ENCODE measurements at regions not wholly inside any gene's neighbourhood (a gene's known extent, or its start where the extent isn't known, plus 50 kb on each side); places are given as distances from the start of the nearest gene placed in this dataset.

DNA sequence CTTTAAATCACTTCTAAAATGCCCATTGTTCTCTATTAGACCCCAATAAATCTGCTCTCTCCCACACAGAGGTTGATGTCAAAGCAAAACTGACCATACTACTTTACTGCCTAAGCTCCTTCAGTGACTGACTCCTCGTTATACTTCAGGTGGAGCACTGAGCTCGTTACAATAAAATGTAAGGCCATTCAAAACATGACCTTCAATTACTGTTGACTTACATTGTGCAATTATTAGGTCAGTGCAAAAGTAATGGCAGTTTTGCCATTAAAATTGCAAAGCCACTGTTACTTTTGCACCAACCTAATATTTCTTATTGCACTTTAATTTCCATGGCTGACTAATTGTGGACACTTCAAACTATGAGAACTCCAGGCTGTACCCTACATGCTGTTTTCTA is 314.9 kb downstream of the MZT1 start:
- TF ChIP-seq, protein P1, sequence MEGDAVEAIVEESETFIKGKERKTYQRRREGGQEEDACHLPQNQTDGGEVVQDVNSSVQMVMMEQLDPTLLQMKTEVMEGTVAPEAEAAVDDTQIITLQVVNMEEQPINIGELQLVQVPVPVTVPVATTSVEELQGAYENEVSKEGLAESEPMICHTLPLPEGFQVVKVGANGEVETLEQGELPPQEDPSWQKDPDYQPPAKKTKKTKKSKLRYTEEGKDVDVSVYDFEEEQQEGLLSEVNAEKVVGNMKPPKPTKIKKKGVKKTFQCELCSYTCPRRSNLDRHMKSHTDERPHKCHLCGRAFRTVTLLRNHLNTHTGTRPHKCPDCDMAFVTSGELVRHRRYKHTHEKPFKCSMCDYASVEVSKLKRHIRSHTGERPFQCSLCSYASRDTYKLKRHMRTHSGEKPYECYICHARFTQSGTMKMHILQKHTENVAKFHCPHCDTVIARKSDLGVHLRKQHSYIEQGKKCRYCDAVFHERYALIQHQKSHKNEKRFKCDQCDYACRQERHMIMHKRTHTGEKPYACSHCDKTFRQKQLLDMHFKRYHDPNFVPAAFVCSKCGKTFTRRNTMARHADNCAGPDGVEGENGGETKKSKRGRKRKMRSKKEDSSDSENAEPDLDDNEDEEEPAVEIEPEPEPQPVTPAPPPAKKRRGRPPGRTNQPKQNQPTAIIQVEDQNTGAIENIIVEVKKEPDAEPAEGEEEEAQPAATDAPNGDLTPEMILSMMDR (IDR thresholded peaks at IDR 0.05) = no peak
- H3K79me2 ChIP-seq (ENCODE audit: insufficient read depth, low read length) = no peaks in the 10 kb centered on the region
- DNase-seq = no peak
- H3K9ac ChIP-seq (ENCODE audit: insufficient read depth, low read length, poor library complexity, severe bottlenecking) = no peak overlapping the region
- no peak overlapping the region for H3K4me2 ChIP-seq (replicated peaks; ENCODE audit: extremely low read depth, low read length, poor library complexity, severe bottlenecking)
- Mint-ChIP-seq H3K4me1 (no peaks in the 10 kb centered on the region), H3K27me3 (ENCODE audit: low read depth in 3 of 3) (no peaks in the 10 kb centered on the region), H3K9me3 (peaks cover 0 to 3% (median 0%) of the 10 kb centered on the region in 7 donors), H3K36me3 (no peaks in the 10 kb centered on the region), H3K4me3 (no peak overlapping the region), H3K27ac (no peak overlapping the region)
- no peaks in the 10 kb centered on the region for H3K9me3 ChIP-seq (replicated peaks in 1 of 2; ENCODE audit: control insufficient read depth in 1 of 2, insufficient read depth in 1 of 2, low read length in 2 of 2)
- intact Hi-C loops (cut with micrococcal nuclease) = no loop called here
- H3K4me1 ChIP-seq (ENCODE audit: control insufficient read depth in 1 of 2, insufficient read depth in 2 of 2, low read length in 2 of 2) = no peaks in the 10 kb centered on the region
- H2AFZ ChIP-seq (ENCODE audit: insufficient read depth, low read depth, low read length, poor library complexity, severe bottlenecking) = no peak overlapping the region
- 100% methylated on average over 1 of the region's 2 CpGs for WGBS (ENCODE audit: insufficient coverage)
- H3K27ac ChIP-seq (ENCODE audit: low read depth in 1 of 2, low read length in 2 of 2) = no peak overlapping the region
- H3K27me3 ChIP-seq (ENCODE audit: control insufficient read depth in 2 of 2, insufficient read depth in 2 of 2, low read length in 2 of 2) = no peaks in the 10 kb centered on the region
- no peaks in the 10 kb centered on the region for H3K36me3 ChIP-seq (replicated peaks in 1 of 2; ENCODE audit: control insufficient read depth in 1 of 2, insufficient read depth in 2 of 2, low read length in 2 of 2)
- no peak overlapping the region for H3K4me3 ChIP-seq (replicated peaks in 1 of 3; ENCODE audit: low read depth in 2 of 3, low read length in 3 of 3)
- no peaks in the 10 kb centered on the region for H4K20me1 ChIP-seq (ENCODE audit: insufficient read depth, low read length)

GRCh38 chr13:72405441-72405840 is 322.0 kb downstream of the MZT1 start:
- intact Hi-C loops (cut with micrococcal nuclease) = no loop called here
- no peak overlapping the region for H3K4me2 ChIP-seq (replicated peaks; ENCODE audit: extremely low read depth, low read length, poor library complexity, severe bottlenecking)
- H3K27ac Mint-ChIP-seq = no peak overlapping the region
- H3K36me3 Mint-ChIP-seq = no peaks in the 10 kb centered on the region
- no peaks in the 10 kb centered on the region for H4K20me1 ChIP-seq (ENCODE audit: insufficient read depth, low read length)
- TF ChIP-seq, protein P1 (IDR thresholded peaks at IDR 0.05) = no peak
- H3K9me3 Mint-ChIP-seq = peaks cover 0 to 4% (median 0%) of the 10 kb centered on the region in 7 donors
- no peak overlapping the region for H3K4me3 Mint-ChIP-seq
- WGBS (ENCODE audit: insufficient coverage) = 100% methylated on average over 1 of the region's 1 CpG
- no peaks in the 10 kb centered on the region for H3K27me3 ChIP-seq (ENCODE audit: control insufficient read depth in 2 of 2, insufficient read depth in 2 of 2, low read length in 2 of 2)
- H3K4me3 ChIP-seq (replicated peaks in 1 of 3; ENCODE audit: low read depth in 2 of 3, low read length in 3 of 3) = no peak overlapping the region
- no peak for DNase-seq
- no peak overlapping the region for H2AFZ ChIP-seq (ENCODE audit: insufficient read depth, low read depth, low read length, poor library complexity, severe bottlenecking)
- H3K9ac ChIP-seq (ENCODE audit: insufficient read depth, low read length, poor library complexity, severe bottlenecking) = no peak overlapping the region
- no peaks in the 10 kb centered on the region for H3K4me1 ChIP-seq (ENCODE audit: control insufficient read depth in 1 of 2, insufficient read depth in 2 of 2, low read length in 2 of 2)
- no peaks in the 10 kb centered on the region for H3K4me1 Mint-ChIP-seq
- H3K79me2 ChIP-seq (ENCODE audit: insufficient read depth, low read length) = no peaks in the 10 kb centered on the region
- no peak overlapping the region for H3K27ac ChIP-seq (ENCODE audit: low read depth in 1 of 2, low read length in 2 of 2)
- peaks cover 0 to 2% (median 0%) of the 10 kb centered on the region in 3 donors for H3K27me3 Mint-ChIP-seq (ENCODE audit: low read depth in 3 of 3)
- H3K36me3 ChIP-seq (replicated peaks in 1 of 2; ENCODE audit: control insufficient read depth in 1 of 2, insufficient read depth in 2 of 2, low read length in 2 of 2) = no peaks in the 10 kb centered on the region
- H3K9me3 ChIP-seq (replicated peaks in 1 of 2; ENCODE audit: control insufficient read depth in 1 of 2, insufficient read depth in 1 of 2, low read length in 2 of 2) = no peaks in the 10 kb centered on the region

Measured in CD14-positive monocyte (primary cell).